WTC11 (cell line): ENCODE measurements at regions not wholly inside any gene's neighbourhood (a gene's known extent, or its start where the extent isn't known, plus 50 kb on each side); places are given as distances from the start of the nearest gene placed in this dataset.

Source experiments
- ATAC-seq: fragments of 200-7000 bp; cut with Tn5 transposase; 2 replicates; pipeline ENCODE4 v1.10.0; 2021; ENCODE audit warnings: mild to moderate bottlenecking, moderate library complexity
- CTCF ChIA-PET: fragments of 300-600 bp; sonication (Branson Sonifier 250); formaldehyde crosslinking; loops from one replicate; lab custom pipeline; 2021; ENCODE audit warnings: antibody characterized with exemption; lab: Charles Lee
- POLR2A ChIA-PET: fragments of 350-600 bp; sonication (Branson Sonifier 250); formaldehyde crosslinking; loops from one replicate; lab custom pipeline; 2021; ENCODE audit warnings: antibody characterized with exemption; lab: Charles Lee
- DNase-seq: peaks from one replicate; pipeline ENCODE4 v3.0.0; 2021; ENCODE audit warnings: low spot score
- H3K27ac Mint-ChIP-seq: 2 replicates; pipeline ENCODE4 v1.8.0; 2021; ENCODE audit warnings: mixed read lengths
- H3K27me3 Mint-ChIP-seq: 2 replicates; pipeline ENCODE4 v1.8.0; 2021; ENCODE audit warnings: low read depth, mild to moderate bottlenecking, moderate library complexity, mixed read lengths
- H3K36me3 Mint-ChIP-seq: 2 replicates; pipeline ENCODE4 v1.8.0; 2021; ENCODE audit warnings: mixed read lengths
- H3K4me1 Mint-ChIP-seq: 2 replicates; pipeline ENCODE4 v1.8.0; 2022; ENCODE audit warnings: mixed read lengths
- H3K4me3 Mint-ChIP-seq: 2 replicates; pipeline ENCODE4 v1.8.0; 2021; ENCODE audit warnings: mild to moderate bottlenecking, moderate library complexity, mixed read lengths
- H3K9me3 Mint-ChIP-seq: 2 replicates; pipeline ENCODE4 v1.8.0; 2021; ENCODE audit warnings: mixed read lengths
- CBFB ChIP-seq: sonication (generic); formaldehyde crosslinking; IDR thresholded peaks from 2 replicates; pipeline ENCODE4 v1.8.1; 2022; ENCODE audit warnings: mild to moderate bottlenecking, low read depth, missing genetic modification reagents
- CREM ChIP-seq: sonication (generic); formaldehyde crosslinking; IDR thresholded peaks from 2 replicates; pipeline ENCODE4 v1.8.1; 2022; ENCODE audit warnings: mild to moderate bottlenecking, missing genetic modification reagents, moderate library complexity
- ELF4 ChIP-seq: sonication (generic); formaldehyde crosslinking; IDR thresholded peaks from 2 replicates; pipeline ENCODE4 v1.8.1; 2022; ENCODE audit warnings: low read depth, mild to moderate bottlenecking, moderate library complexity, missing genetic modification reagents
- FOXK1 ChIP-seq: sonication (generic); formaldehyde crosslinking; IDR thresholded peaks from 2 replicates; pipeline ENCODE4 v1.8.0; 2022; ENCODE audit warnings: mild to moderate bottlenecking, moderate library complexity, missing genetic modification reagents
- FOXP1 ChIP-seq: sonication (generic); formaldehyde crosslinking; IDR thresholded peaks from 2 replicates; pipeline ENCODE4 v1.8.0; 2022; ENCODE audit warnings: missing genetic modification reagents, mild to moderate bottlenecking, moderate library complexity, borderline replicate concordance
- GABPB1 ChIP-seq: sonication (generic); formaldehyde crosslinking; IDR thresholded peaks from 2 replicates; pipeline ENCODE4 v1.8.1; 2023; ENCODE audit warnings: mild to moderate bottlenecking, missing genetic modification reagents
- NFATC4 ChIP-seq: fragments of 250-450 bp; sonication (Bioruptor Pico); IDR thresholded peaks from 2 replicates; pipeline ENCODE4 v1.9.0; 2021; ENCODE audit warnings: mild to moderate bottlenecking
- NFE2L1 ChIP-seq: sonication (generic); formaldehyde crosslinking; IDR thresholded peaks from 2 replicates; pipeline ENCODE4 v1.8.1; 2023; ENCODE audit warnings: missing genetic modification reagents
- RORB ChIP-seq: fragments of 250-450 bp; sonication (Bioruptor Pico); IDR thresholded peaks from 2 replicates; pipeline ENCODE4 v1.9.0; 2021; ENCODE audit warnings: mild to moderate bottlenecking
- SOX15 ChIP-seq: fragments of 250-450 bp; sonication (Bioruptor Pico); IDR thresholded peaks from 2 replicates; pipeline ENCODE4 v1.9.0; 2021; ENCODE audit warnings: mild to moderate bottlenecking
- ZNF219 ChIP-seq: sonication (generic); formaldehyde crosslinking; IDR thresholded peaks from 2 replicates; pipeline ENCODE4 v1.8.0; 2023; ENCODE audit warnings: missing genetic modification reagents, mild to moderate bottlenecking, borderline replicate concordance
- TF ChIP-seq, protein P1 (sequence below): fragments of 250-450 bp; sonication (Bioruptor Pico); IDR thresholded peaks from 2 replicates; pipeline ENCODE4 v1.8.0; 2021; ENCODE audit warnings: mild to moderate bottlenecking
- TF ChIP-seq, protein P2 (sequence below): fragments of 250-450 bp; sonication (Bioruptor Pico); IDR thresholded peaks from 2 replicates; pipeline ENCODE4 v1.9.0; 2021; ENCODE audit warnings: mild to moderate bottlenecking
- TF ChIP-seq, protein P3 (sequence below): fragments of 250-450 bp; sonication (Bioruptor Pico); IDR thresholded peaks from 2 replicates; pipeline ENCODE4 v1.9.0; 2021; ENCODE audit warnings: mild to moderate bottlenecking, borderline replicate concordance
- TF ChIP-seq, protein P4 (sequence below): sonication (generic); formaldehyde crosslinking; IDR thresholded peaks from 2 replicates; pipeline ENCODE4 v1.8.1; 2023; ENCODE audit warnings: mild to moderate bottlenecking, missing genetic modification reagents, moderate library complexity
- TF ChIP-seq, protein P5 (sequence below): sonication (generic); formaldehyde crosslinking; IDR thresholded peaks from 2 replicates; pipeline ENCODE4 v1.8.0; 2022; ENCODE audit warnings: mild to moderate bottlenecking, missing genetic modification reagents
- TF ChIP-seq, protein P6 (sequence below): sonication (generic); formaldehyde crosslinking; IDR thresholded peaks from 2 replicates; pipeline ENCODE4 v1.8.0; 2022; ENCODE audit warnings: missing genetic modification reagents

DNA sequence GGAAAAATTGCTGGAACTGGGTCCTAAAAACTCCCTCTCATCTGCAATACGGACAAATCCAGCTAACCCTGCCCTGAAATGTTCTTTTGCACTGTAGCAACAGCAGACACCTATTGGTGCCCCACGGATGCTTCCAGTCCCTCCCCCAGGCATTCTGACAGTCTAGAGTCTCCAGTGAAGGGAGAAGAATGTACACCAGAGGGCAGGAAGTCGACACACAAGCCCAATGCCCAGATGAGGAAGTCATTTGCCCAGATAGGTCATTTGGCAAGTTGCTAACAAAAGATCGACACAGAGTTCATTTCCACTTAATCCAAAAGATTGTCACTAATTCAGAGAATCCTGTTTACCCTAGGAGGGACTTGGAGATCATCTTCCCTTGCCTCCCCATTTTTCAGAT is 293.0 kb upstream of the PRDM1 start:
- peaks cover 10% of the 10 kb centered on the region for H3K4me1 Mint-ChIP-seq
- TF ChIP-seq SOX15 (CRISPR knock-in tag), result no peak
- TF ChIP-seq RORB (CRISPR knock-in tag), result no peak
- TF ChIP-seq ELF4 (CRISPR knock-in tag), result no peak
- TF ChIP-seq CBFB (CRISPR knock-in tag), result no peak
- no peak for TF ChIP-seq NFATC4
- no peak for TF ChIP-seq GABPB1 (CRISPR knock-in tag)
- no peak for TF ChIP-seq ZNF219 (CRISPR knock-in tag)
- no peak for TF ChIP-seq FOXP1 (CRISPR knock-in tag)
- H3K4me3 Mint-ChIP-seq, result no peak overlapping the region
- DNase-seq (no peak), ATAC-seq (no peak; the same call in 1 of the 2 replicates)
- ChIA-PET POLR2A (no interaction called here), CTCF (no interaction called here)
- no peaks in the 10 kb centered on the region; the same call in 1 of the 2 replicates for H3K27me3 Mint-ChIP-seq
- no peaks in the 10 kb centered on the region for H3K36me3 Mint-ChIP-seq
- no peaks in the 10 kb centered on the region for H3K9me3 Mint-ChIP-seq
- no peak overlapping the region for H3K27ac Mint-ChIP-seq

DNA sequence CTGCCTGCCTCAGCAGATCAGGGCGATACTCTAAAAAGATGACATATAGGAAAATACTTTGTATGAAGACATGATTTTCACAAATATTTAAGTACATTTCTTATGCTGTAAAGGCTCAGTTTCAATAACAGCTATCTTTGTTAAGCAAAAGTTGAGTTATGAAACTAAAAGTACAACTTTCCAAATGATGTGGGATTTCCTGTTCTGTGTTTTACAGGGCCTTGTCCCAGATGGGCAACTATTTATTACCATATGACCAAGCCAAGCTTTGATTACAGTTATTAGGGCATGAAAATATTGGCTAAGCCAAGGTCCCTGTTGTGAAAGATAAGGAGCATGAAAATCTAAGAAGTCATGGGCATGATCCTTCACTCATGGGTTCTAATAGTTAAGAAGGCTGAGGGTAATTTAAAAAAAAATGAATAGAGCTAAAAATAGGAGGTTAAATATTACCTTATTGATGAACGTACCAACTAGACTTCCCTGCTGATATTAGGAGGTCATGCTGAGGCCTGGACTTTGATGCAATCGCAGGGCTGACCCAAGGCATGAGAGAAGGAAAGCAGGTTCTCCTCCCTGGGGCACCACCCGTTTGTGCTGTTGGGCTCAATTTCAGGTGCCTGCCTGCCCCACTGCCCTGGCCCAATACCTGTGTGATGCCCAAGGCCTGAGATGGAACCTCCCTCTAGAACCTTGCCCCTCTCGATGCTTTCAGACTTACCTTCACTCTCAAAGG is 294.4 kb upstream of the PRDM1 start:
- CTCF ChIA-PET, result no interaction called here
- POLR2A ChIA-PET, result no interaction called here
- H3K27ac Mint-ChIP-seq, result no peak overlapping the region
- no peak for ATAC-seq
- 0 out of 2 replicates have a peak, but pooled peaks cover 3% of the 10 kb centered on the region for H3K9me3 Mint-ChIP-seq
- TF ChIP-seq NFE2L1 (CRISPR knock-in tag) (no peak), SOX15 (CRISPR knock-in tag) (no peak)
- TF ChIP-seq, protein P1, sequence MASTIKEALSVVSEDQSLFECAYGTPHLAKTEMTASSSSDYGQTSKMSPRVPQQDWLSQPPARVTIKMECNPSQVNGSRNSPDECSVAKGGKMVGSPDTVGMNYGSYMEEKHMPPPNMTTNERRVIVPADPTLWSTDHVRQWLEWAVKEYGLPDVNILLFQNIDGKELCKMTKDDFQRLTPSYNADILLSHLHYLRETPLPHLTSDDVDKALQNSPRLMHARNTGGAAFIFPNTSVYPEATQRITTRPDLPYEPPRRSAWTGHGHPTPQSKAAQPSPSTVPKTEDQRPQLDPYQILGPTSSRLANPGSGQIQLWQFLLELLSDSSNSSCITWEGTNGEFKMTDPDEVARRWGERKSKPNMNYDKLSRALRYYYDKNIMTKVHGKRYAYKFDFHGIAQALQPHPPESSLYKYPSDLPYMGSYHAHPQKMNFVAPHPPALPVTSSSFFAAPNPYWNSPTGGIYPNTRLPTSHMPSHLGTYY, result no peak
- TF ChIP-seq, protein P2, sequence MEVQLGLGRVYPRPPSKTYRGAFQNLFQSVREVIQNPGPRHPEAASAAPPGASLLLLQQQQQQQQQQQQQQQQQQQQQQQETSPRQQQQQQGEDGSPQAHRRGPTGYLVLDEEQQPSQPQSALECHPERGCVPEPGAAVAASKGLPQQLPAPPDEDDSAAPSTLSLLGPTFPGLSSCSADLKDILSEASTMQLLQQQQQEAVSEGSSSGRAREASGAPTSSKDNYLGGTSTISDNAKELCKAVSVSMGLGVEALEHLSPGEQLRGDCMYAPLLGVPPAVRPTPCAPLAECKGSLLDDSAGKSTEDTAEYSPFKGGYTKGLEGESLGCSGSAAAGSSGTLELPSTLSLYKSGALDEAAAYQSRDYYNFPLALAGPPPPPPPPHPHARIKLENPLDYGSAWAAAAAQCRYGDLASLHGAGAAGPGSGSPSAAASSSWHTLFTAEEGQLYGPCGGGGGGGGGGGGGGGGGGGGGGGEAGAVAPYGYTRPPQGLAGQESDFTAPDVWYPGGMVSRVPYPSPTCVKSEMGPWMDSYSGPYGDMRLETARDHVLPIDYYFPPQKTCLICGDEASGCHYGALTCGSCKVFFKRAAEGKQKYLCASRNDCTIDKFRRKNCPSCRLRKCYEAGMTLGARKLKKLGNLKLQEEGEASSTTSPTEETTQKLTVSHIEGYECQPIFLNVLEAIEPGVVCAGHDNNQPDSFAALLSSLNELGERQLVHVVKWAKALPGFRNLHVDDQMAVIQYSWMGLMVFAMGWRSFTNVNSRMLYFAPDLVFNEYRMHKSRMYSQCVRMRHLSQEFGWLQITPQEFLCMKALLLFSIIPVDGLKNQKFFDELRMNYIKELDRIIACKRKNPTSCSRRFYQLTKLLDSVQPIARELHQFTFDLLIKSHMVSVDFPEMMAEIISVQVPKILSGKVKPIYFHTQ (CRISPR knock-in tag), result no peak
- TF ChIP-seq, protein P3, sequence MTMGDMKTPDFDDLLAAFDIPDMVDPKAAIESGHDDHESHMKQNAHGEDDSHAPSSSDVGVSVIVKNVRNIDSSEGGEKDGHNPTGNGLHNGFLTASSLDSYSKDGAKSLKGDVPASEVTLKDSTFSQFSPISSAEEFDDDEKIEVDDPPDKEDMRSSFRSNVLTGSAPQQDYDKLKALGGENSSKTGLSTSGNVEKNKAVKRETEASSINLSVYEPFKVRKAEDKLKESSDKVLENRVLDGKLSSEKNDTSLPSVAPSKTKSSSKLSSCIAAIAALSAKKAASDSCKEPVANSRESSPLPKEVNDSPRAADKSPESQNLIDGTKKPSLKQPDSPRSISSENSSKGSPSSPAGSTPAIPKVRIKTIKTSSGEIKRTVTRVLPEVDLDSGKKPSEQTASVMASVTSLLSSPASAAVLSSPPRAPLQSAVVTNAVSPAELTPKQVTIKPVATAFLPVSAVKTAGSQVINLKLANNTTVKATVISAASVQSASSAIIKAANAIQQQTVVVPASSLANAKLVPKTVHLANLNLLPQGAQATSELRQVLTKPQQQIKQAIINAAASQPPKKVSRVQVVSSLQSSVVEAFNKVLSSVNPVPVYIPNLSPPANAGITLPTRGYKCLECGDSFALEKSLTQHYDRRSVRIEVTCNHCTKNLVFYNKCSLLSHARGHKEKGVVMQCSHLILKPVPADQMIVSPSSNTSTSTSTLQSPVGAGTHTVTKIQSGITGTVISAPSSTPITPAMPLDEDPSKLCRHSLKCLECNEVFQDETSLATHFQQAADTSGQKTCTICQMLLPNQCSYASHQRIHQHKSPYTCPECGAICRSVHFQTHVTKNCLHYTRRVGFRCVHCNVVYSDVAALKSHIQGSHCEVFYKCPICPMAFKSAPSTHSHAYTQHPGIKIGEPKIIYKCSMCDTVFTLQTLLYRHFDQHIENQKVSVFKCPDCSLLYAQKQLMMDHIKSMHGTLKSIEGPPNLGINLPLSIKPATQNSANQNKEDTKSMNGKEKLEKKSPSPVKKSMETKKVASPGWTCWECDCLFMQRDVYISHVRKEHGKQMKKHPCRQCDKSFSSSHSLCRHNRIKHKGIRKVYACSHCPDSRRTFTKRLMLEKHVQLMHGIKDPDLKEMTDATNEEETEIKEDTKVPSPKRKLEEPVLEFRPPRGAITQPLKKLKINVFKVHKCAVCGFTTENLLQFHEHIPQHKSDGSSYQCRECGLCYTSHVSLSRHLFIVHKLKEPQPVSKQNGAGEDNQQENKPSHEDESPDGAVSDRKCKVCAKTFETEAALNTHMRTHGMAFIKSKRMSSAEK, result no peak
- TF ChIP-seq, all 79 proteins: peak for 0
- no peak overlapping the region for H3K4me3 Mint-ChIP-seq
- DNase-seq, result no peak
- H3K36me3 Mint-ChIP-seq, result no peaks in the 10 kb centered on the region
- H3K27me3 Mint-ChIP-seq, result no peaks in the 10 kb centered on the region; the same call in 1 of the 2 replicates
- peaks cover 16% of the 10 kb centered on the region for H3K4me1 Mint-ChIP-seq

DNA sequence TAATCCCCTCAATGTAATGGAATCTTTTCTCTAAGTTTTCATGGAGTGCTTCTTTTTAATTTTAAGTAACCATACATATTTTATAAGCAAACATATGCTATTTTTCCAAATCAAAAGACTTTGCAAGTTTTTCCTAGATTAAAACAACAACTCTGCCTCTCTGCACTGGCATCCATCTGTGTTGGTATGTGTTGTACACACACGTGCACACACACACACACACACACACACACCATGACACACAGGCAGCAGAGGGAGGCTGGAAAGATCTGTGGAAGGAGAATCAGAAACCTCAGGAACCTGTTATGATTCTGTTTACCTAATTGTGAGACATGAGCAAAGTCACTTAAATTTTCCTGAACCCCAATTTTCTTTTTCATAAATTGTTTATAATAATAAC is 295.0 kb upstream of the PRDM1 start:
- H3K4me3 Mint-ChIP-seq, result no peak overlapping the region
- H3K36me3 Mint-ChIP-seq, result no peaks in the 10 kb centered on the region
- DNase-seq (no peak), ATAC-seq (no peak)
- H3K27me3 Mint-ChIP-seq, result no peaks in the 10 kb centered on the region; the same call in 1 of the 2 replicates
- POLR2A ChIA-PET, result no interaction called here
- H3K9me3 Mint-ChIP-seq, result 0 out of 2 replicates have a peak, but pooled peaks cover 3% of the 10 kb centered on the region
- CTCF ChIA-PET, result no interaction called here
- no peak overlapping the region for H3K27ac Mint-ChIP-seq
- H3K4me1 Mint-ChIP-seq, result peaks cover 20% of the 10 kb centered on the region
- TF ChIP-seq, protein P4, sequence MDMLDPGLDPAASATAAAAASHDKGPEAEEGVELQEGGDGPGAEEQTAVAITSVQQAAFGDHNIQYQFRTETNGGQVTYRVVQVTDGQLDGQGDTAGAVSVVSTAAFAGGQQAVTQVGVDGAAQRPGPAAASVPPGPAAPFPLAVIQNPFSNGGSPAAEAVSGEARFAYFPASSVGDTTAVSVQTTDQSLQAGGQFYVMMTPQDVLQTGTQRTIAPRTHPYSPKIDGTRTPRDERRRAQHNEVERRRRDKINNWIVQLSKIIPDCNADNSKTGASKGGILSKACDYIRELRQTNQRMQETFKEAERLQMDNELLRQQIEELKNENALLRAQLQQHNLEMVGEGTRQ (CRISPR knock-in tag), result no peak
- TF ChIP-seq CREM (CRISPR knock-in tag), result no peak
- TF ChIP-seq, protein P5, sequence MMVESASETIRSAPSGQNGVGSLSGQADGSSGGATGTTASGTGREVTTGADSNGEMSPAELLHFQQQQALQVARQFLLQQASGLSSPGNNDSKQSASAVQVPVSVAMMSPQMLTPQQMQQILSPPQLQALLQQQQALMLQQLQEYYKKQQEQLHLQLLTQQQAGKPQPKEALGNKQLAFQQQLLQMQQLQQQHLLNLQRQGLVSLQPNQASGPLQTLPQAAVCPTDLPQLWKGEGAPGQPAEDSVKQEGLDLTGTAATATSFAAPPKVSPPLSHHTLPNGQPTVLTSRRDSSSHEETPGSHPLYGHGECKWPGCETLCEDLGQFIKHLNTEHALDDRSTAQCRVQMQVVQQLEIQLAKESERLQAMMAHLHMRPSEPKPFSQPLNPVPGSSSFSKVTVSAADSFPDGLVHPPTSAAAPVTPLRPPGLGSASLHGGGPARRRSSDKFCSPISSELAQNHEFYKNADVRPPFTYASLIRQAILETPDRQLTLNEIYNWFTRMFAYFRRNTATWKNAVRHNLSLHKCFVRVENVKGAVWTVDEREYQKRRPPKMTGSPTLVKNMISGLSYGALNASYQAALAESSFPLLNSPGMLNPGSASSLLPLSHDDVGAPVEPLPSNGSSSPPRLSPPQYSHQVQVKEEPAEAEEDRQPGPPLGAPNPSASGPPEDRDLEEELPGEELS (CRISPR knock-in tag), result no peak
- TF ChIP-seq FOXK1 (CRISPR knock-in tag), result no peak
- TF ChIP-seq GABPB1 (CRISPR knock-in tag), result no peak
- TF ChIP-seq, protein P6, sequence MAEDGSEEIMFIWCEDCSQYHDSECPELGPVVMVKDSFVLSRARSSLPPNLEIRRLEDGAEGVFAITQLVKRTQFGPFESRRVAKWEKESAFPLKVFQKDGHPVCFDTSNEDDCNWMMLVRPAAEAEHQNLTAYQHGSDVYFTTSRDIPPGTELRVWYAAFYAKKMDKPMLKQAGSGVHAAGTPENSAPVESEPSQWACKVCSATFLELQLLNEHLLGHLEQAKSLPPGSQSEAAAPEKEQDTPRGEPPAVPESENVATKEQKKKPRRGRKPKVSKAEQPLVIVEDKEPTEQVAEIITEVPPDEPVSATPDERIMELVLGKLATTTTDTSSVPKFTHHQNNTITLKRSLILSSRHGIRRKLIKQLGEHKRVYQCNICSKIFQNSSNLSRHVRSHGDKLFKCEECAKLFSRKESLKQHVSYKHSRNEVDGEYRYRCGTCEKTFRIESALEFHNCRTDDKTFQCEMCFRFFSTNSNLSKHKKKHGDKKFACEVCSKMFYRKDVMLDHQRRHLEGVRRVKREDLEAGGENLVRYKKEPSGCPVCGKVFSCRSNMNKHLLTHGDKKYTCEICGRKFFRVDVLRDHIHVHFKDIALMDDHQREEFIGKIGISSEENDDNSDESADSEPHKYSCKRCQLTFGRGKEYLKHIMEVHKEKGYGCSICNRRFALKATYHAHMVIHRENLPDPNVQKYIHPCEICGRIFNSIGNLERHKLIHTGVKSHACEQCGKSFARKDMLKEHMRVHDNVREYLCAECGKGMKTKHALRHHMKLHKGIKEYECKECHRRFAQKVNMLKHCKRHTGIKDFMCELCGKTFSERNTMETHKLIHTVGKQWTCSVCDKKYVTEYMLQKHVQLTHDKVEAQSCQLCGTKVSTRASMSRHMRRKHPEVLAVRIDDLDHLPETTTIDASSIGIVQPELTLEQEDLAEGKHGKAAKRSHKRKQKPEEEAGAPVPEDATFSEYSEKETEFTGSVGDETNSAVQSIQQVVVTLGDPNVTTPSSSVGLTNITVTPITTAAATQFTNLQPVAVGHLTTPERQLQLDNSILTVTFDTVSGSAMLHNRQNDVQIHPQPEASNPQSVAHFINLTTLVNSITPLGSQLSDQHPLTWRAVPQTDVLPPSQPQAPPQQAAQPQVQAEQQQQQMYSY (CRISPR knock-in tag), result no peak
